ENCODE measurements at regions not wholly inside any gene's neighbourhood (a gene's known extent, or its start where the extent isn't known, plus 50 kb on each side); places are given as distances from the start of the nearest gene placed in this dataset.

- no peak overlapping the region for H3K4me3 ChIP-seq (ENCODE audit: extremely low read depth in 1 of 4, insufficient read depth in 2 of 4, low read depth in 3 of 4, low read length in 4 of 4)
- no peak overlapping the region for H3K23ac ChIP-seq (ENCODE audit: insufficient read length)
- H4K91ac ChIP-seq (replicated peaks; ENCODE audit: insufficient read length, low read length) = no peak overlapping the region
- WGBS, 2 experiments (ENCODE audit: extremely low coverage in 1 of 2, insufficient coverage in 1 of 2, insufficient read length in 1 of 2, insufficient replicate concordance in 2 of 2, low coverage in 1 of 2, low lambda C conversion rate in 2 of 2, missing lambda C conversion rate in 1 of 2) = 87% methylated on average over 3 of the region's 3 CpGs; no CpG with 5 or more reads in 1 of the 2 experiments
- no peaks in the 10 kb centered on the region for H3K79me1 ChIP-seq (ENCODE audit: low read depth, low read length)
- POLR2A ChIA-PET (ENCODE audit: partially characterized antibody) = no interaction called here
- no peak for DNase-seq (ENCODE audit: low read depth in 1 of 2, low spot score in 2 of 2)
- no peaks in the 10 kb centered on the region for H4K20me1 ChIP-seq (replicated peaks in 1 of 2; ENCODE audit: control insufficient read depth in 1 of 2, insufficient read depth in 2 of 2, low read length in 2 of 2)
- no peaks in the 10 kb centered on the region for H3K36me3 ChIP-seq (ENCODE audit: control insufficient read depth in 2 of 4, insufficient read depth in 4 of 4, low read length in 3 of 4)
- no peaks in the 10 kb centered on the region for H3K79me2 ChIP-seq (ENCODE audit: control insufficient read depth in 1 of 2, insufficient read depth in 2 of 2, low read length in 2 of 2)
- no peaks in the 10 kb centered on the region for H3K23me2 ChIP-seq (ENCODE audit: low read depth, low read length)
- H3K4me1 ChIP-seq (replicated peaks in 1 of 4; ENCODE audit: control insufficient read depth in 3 of 4, insufficient read depth in 4 of 4, low read length in 3 of 4) = no peaks in the 10 kb centered on the region
- no peak overlapping the region for H3K14ac ChIP-seq (ENCODE audit: insufficient read length)
- no peak for FAIRE-seq
- H2BK120ac ChIP-seq (replicated peaks; ENCODE audit: low read depth, low read length) = no peak overlapping the region
- H2BK12ac ChIP-seq (ENCODE audit: low read depth, low read length) = no peak overlapping the region
- H4K8ac ChIP-seq (ENCODE audit: extremely low read depth, insufficient read depth, low read length) = no peak overlapping the region
- no peak overlapping the region for H3K18ac ChIP-seq (ENCODE audit: extremely low read depth, low read length)
- H3K9ac ChIP-seq (replicated peaks in 1 of 4; ENCODE audit: extremely low read depth in 1 of 4, low read depth in 3 of 4, low read length in 3 of 4) = no peak overlapping the region
- H2BK5ac ChIP-seq (ENCODE audit: low read depth, low read length) = no peak overlapping the region
- no peaks in the 10 kb centered on the region for H3K9me3 ChIP-seq (ENCODE audit: insufficient read depth in 2 of 2, low read depth in 1 of 2, low read length in 1 of 2)
- no peak overlapping the region for H3K27ac ChIP-seq (ENCODE audit: low read depth, low read length)
- H3K4me2 ChIP-seq (ENCODE audit: insufficient read depth in 1 of 2, low read depth in 2 of 2, low read length in 2 of 2) = no peak overlapping the region
- H2BK15ac ChIP-seq (ENCODE audit: low read length) = no peak overlapping the region
- H2AFZ ChIP-seq (ENCODE audit: low read length) = no peak overlapping the region
- no peak overlapping the region for H3K4ac ChIP-seq (replicated peaks; ENCODE audit: insufficient read length, low read depth, low read length)
- no peak overlapping the region for H2AK5ac ChIP-seq (ENCODE audit: low read depth, low read length)
- H4K5ac ChIP-seq (ENCODE audit: insufficient read length, low read depth, low read length) = no peak overlapping the region
- no peaks in the 10 kb centered on the region for H3K27me3 ChIP-seq (replicated peaks in 1 of 4; ENCODE audit: control insufficient read depth in 3 of 4, extremely low read depth in 1 of 4, insufficient read depth in 3 of 4, low read length in 3 of 4)
- no peak overlapping the region; the same call in 1 of the 2 replicates for H2BK20ac ChIP-seq (ENCODE audit: low read length)
- CTCF ChIA-PET (ENCODE audit: partially characterized antibody) = no interaction called here
- no peak overlapping the region for H3K56ac ChIP-seq (replicated peaks; ENCODE audit: insufficient read length, low read depth, low read length)
- TF ChIP-seq CTCF (IDR thresholded peaks at IDR 0.05; ENCODE audit: control extremely low read depth in 1 of 3, insufficient read depth in 1 of 3, low read depth in 1 of 3, low read length in 3 of 3) (no peak), MAX (IDR thresholded peaks at IDR 0.05) (no peak), PHF8 (conservative IDR thresholded peaks at IDR 0.05; ENCODE audit: low read depth, low read length) (no peak), JUN (IDR thresholded peaks at IDR 0.05; ENCODE audit: low read depth, low read length) (no peak), KDM5A (IDR thresholded peaks at IDR 0.05; ENCODE audit: low read length) (no peak), RNF2 (IDR thresholded peaks at IDR 0.05; ENCODE audit: borderline replicate concordance, low read depth, low read length, missing control alignments, poor library complexity, severe bottlenecking) (no peak), ZNF274 (IDR thresholded peaks at IDR 0.05; ENCODE audit: borderline replicate concordance, extremely low read depth, low read length) (no peak), SIRT6 (IDR thresholded peaks at IDR 0.05; ENCODE audit: low read length) (no peak), SIN3A (conservative IDR thresholded peaks at IDR 0.05 in 1 of 2, IDR thresholded peaks at IDR 0.05 in 1 of 2; ENCODE audit: low read depth in 1 of 2, low read length in 2 of 2) (no peak), POU5F1 (IDR thresholded peaks at IDR 0.05; ENCODE audit: low read depth, low read length) (no peak), TEAD4 (IDR thresholded peaks at IDR 0.05; ENCODE audit: low read depth, low read length) (no peak), CREB1 (IDR thresholded peaks at IDR 0.05) (no peak)
Measured at GRCh38 chr5:124128867-124129266, 616.9 kb downstream of the CSNK1G3 start.

All from H1 (cell line).